ENCODE measurements at regions not wholly inside any gene's neighbourhood (a gene's known extent, or its start where the extent isn't known, plus 50 kb on each side); places are given as distances from the start of the nearest gene placed in this dataset.

DNA sequence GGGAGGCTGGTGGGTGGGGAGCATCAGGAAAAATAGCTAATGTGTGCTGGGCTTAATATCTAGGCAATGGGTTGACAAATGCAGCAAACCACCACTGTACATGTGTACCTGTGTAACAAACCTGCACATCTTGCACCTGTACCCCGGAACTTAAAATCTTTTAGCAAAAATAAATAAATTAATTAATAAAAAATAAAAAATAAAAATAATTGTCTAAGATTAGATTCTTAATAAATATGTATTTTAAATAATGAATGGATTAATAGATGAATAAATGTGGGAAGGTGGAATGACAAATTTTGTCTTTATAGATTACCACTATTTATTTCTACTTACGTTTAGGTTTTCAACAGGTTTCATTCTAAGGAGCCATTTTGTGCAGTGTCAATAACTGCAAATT lies 563.5 kb upstream of the B3GALT2 start:
- H3K9ac ChIP-seq (ENCODE audit: control insufficient read depth, insufficient read depth, low read length): no peak overlapping the region
- no peak for DNase-seq (ENCODE audit: low read depth, low spot score)
- WGBS (ENCODE audit: insufficient coverage, insufficient replicate concordance, low lambda C conversion rate, missing lambda C conversion rate): 26% methylated on average over 2 of the region's 2 CpGs
- ChIA-PET SMC1A (ENCODE audit: uncharacterized antibody, unreplicated experiment) (no interaction called here), RAD21 (ENCODE audit: unreplicated experiment) (no interaction called here), POLR2A (no interaction called here), CTCF (no interaction called here)
- FAIRE-seq: no peak
- ATAC-seq: no peak
- no peaks in the 10 kb centered on the region for H4K20me1 ChIP-seq (ENCODE audit: control insufficient read depth, insufficient read depth)
- in situ Hi-C loops (cut with MboI) (no loop called here), intact Hi-C loops (cut with micrococcal nuclease; ENCODE audit: unreplicated experiment) (loop anchor here (10.0 kb wide), 1 partner anchor 345 kb away; no protein-coding TSS in a partner anchor)
- no peak overlapping the region for H2AFZ ChIP-seq (ENCODE audit: control insufficient read depth, low read depth, low read length)
- no peaks in the 10 kb centered on the region for H3K9me3 ChIP-seq (replicated peaks; ENCODE audit: control insufficient read depth, insufficient read depth, low read length)
- no peaks in the 10 kb centered on the region for H3K4me1 ChIP-seq (ENCODE audit: control insufficient read depth, insufficient read depth, low read length)
- no peaks in the 10 kb centered on the region for H3K36me3 ChIP-seq (ENCODE audit: control insufficient read depth in 2 of 2, insufficient read depth in 2 of 2, low read length in 1 of 2)
- no peak overlapping the region for H3K4me2 ChIP-seq (ENCODE audit: control insufficient read depth, insufficient read depth)
- no peaks in the 10 kb centered on the region for H3K27me3 ChIP-seq (replicated peaks in 1 of 2; ENCODE audit: control insufficient read depth in 2 of 2, insufficient read depth in 2 of 2, low read length in 1 of 2)
- TF ChIP-seq TCF12 (IDR thresholded peaks at IDR 0.05; ENCODE audit: low read depth, low read length) (no peak), SRF (IDR thresholded peaks at IDR 0.05; ENCODE audit: low read depth in 2 of 2, low read length in 2 of 2) (no peak), MXI1 (IDR thresholded peaks at IDR 0.05; ENCODE audit: low read depth, low read length) (no peak), ATF7 (IDR thresholded peaks at IDR 0.05; ENCODE audit: low read depth) (no peak), MEF2B (IDR thresholded peaks at IDR 0.05; ENCODE audit: partially characterized antibody, poor library complexity, severe bottlenecking) (no peak), RFX5 (IDR thresholded peaks at IDR 0.05; ENCODE audit: low read depth, low read length) (no peak), EED (IDR thresholded peaks at IDR 0.05; ENCODE audit: low read depth) (no peak)
- TF ChIP-seq, protein P1, sequence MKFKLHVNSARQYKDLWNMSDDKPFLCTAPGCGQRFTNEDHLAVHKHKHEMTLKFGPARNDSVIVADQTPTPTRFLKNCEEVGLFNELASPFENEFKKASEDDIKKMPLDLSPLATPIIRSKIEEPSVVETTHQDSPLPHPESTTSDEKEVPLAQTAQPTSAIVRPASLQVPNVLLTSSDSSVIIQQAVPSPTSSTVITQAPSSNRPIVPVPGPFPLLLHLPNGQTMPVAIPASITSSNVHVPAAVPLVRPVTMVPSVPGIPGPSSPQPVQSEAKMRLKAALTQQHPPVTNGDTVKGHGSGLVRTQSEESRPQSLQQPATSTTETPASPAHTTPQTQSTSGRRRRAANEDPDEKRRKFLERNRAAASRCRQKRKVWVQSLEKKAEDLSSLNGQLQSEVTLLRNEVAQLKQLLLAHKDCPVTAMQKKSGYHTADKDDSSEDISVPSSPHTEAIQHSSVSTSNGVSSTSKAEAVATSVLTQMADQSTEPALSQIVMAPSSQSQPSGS (IDR thresholded peaks at IDR 0.05; ENCODE audit: low read length): no peak
- TF ChIP-seq, protein P2, sequence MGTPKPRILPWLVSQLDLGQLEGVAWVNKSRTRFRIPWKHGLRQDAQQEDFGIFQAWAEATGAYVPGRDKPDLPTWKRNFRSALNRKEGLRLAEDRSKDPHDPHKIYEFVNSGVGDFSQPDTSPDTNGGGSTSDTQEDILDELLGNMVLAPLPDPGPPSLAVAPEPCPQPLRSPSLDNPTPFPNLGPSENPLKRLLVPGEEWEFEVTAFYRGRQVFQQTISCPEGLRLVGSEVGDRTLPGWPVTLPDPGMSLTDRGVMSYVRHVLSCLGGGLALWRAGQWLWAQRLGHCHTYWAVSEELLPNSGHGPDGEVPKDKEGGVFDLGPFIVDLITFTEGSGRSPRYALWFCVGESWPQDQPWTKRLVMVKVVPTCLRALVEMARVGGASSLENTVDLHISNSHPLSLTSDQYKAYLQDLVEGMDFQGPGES (IDR thresholded peaks at IDR 0.05): no peak
- BruUV-seq (replicated peaks): no TSS peak
- no peaks in the 10 kb centered on the region for H3K79me2 ChIP-seq (ENCODE audit: control insufficient read depth, insufficient read depth, low read length)
- no peak overlapping the region for H3K27ac ChIP-seq (ENCODE audit: control insufficient read depth, insufficient read depth)
- H3K4me3 ChIP-seq: no peak overlapping the region
